Muscle layer of colon (tissue), 2 donors: ENCODE measurements at regions not wholly inside any gene's neighbourhood (a gene's known extent, or its start where the extent isn't known, plus 50 kb on each side); places are given as distances from the start of the nearest gene placed in this dataset.

Experiments used
- H3K27ac ChIP-seq: one replicate; pipeline ENCODE4 v1.7.0; 2013; ENCODE audit warnings: low read depth, mild to moderate bottlenecking, low read length, moderate library complexity
- H3K27me3 ChIP-seq, 2 donors: one replicate each; pipeline ENCODE4 v1.7.0; 2013; ENCODE audit warnings: low read length in 2 of 2, mild to moderate bottlenecking in 2 of 2; ENCODE audit not compliant: insufficient read depth in 2 of 2, control insufficient read depth in 1 of 2
- H3K36me3 ChIP-seq: one replicate; pipeline ENCODE4 v1.7.0; 2013; ENCODE audit warnings: mild to moderate bottlenecking, low read length; ENCODE audit not compliant: insufficient read depth
- H3K4me1 ChIP-seq: one replicate; pipeline ENCODE4 v1.7.0; 2013; ENCODE audit warnings: mild to moderate bottlenecking, low read length; ENCODE audit not compliant: insufficient read depth
- H3K4me3 ChIP-seq, 2 donors: one replicate each; pipeline ENCODE4 v1.7.0; 2013; ENCODE audit warnings: low read length in 2 of 2, low read depth in 1 of 2, mild to moderate bottlenecking in 1 of 2, moderate library complexity in 1 of 2
- H3K9ac ChIP-seq: one replicate; pipeline ENCODE4 v1.7.0; 2013; ENCODE audit warnings: low read length
- H3K9me3 ChIP-seq: one replicate; pipeline ENCODE4 v1.7.0; 2013; ENCODE audit warnings: mild to moderate bottlenecking, low read length
- donor health status: abdominal sarcoma.
- donor health status: Adenocarcinoma of cecum.

DNA sequence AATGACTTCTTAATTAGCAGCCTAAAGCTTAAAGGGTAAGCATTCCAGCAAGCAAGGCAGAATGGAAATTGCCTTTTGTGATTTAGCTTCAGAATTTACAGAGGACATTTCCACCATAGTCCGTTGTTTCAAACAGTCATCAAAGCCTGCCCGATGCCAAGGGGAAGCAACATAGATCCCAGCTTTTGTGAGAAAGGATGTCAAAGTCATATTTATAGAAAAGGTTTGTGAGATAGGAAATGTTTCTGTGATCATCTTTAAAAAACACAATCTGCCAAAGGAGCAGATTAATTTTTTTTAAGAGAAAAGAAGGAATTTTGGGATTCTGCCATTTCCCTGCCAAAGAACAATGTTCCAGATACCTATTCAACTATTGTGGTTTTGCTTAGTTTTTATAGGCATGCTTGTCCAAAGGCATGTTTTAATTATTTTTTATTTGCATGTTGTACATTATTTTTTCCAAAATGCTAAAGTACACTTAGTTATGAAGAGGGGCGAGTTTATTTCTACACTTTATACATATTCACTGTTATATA is 346.9 kb downstream of the ZNF608 start:
- Histone ChIP-seq H3K9ac (no peak overlapping the region), H3K27me3 (no peaks in the 10 kb centered on the region), H3K4me1 (peaks cover 12% of the 10 kb centered on the region), H3K36me3 (no peaks in the 10 kb centered on the region), H3K9me3 (no peaks in the 10 kb centered on the region), H3K27ac (no peak overlapping the region), H3K4me3 (no peak overlapping the region)

DNA sequence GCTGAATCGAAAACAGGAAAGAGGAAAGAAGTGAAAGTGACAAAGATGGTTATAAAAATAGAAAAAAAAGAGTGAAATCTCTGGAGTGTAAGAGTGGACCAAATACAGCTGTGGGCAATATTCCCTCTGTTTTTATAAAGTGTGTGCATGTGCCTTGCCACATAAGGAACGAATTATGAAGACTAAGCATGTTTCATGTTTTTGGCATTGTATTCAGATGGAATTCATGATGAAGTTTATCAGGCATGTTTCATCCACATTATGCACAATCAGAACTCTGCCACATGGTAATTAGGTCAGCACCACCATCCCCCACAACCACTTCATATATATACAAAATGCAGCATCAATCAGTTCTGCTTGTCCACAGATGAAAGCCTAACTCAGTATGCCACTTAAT is 348.0 kb downstream of the ZNF608 start:
- H3K9me3 ChIP-seq: no peaks in the 10 kb centered on the region
- H3K27ac ChIP-seq: no peak overlapping the region
- peaks cover 12% of the 10 kb centered on the region for H3K4me1 ChIP-seq

DNA sequence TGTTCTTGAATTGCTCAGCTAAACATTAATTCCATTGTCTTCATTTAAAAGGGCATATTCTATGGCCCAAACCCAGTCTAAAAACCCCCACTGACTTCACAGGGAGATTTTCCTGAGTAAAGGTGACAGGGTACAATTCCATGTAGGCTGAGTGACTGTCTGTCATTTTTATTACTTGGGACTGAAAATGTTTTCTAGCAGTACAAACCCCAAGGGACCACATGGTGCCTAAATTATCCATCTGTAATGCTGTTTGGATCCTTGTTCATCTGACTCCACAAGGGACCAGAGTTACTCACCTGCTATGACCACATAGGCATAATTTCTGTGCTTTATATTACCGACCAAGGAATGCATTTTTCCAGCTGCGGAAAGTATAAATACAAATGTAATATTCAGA is 349.1 kb downstream of the ZNF608 start:
- Histone ChIP-seq H3K36me3 (no peaks in the 10 kb centered on the region), H3K4me3 (no peak overlapping the region), H3K27me3 (no peaks in the 10 kb centered on the region), H3K9me3 (no peaks in the 10 kb centered on the region), H3K27ac (no peak overlapping the region), H3K4me1 (peaks cover 11% of the 10 kb centered on the region), H3K9ac (no peak overlapping the region)

More for the DNA sequence above, 348.0 kb downstream of the ZNF608 start:
- Histone ChIP-seq H3K36me3 (no peaks in the 10 kb centered on the region), H3K9ac (no peak overlapping the region), H3K4me3 (no peak overlapping the region), H3K27me3 (no peaks in the 10 kb centered on the region)

DNA sequence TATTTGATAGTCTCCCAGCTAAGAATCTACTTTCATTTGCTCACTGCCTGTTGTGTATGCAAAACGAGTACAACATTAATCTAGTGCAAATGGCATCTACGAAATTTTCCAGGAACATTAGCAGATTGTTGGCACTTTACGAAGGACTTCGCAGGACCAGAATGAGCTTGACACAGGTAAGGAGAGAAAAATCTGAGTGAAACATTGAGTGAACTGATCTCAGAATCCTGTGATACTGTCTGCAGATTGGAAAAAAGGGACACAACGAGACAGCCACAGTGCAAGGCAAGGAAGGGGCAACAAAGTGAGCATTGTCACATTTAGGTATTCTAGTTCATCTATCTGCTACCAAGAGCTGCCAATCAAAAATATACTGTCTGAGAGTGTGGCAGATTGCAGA is 350.5 kb downstream of the ZNF608 start:
- Histone ChIP-seq H3K9ac (no peak overlapping the region), H3K9me3 (no peaks in the 10 kb centered on the region), H3K27me3 (no peaks in the 10 kb centered on the region), H3K4me1 (peaks cover 5% of the 10 kb centered on the region), H3K4me3 (no peak overlapping the region), H3K27ac (no peak overlapping the region), H3K36me3 (no peaks in the 10 kb centered on the region)

DNA sequence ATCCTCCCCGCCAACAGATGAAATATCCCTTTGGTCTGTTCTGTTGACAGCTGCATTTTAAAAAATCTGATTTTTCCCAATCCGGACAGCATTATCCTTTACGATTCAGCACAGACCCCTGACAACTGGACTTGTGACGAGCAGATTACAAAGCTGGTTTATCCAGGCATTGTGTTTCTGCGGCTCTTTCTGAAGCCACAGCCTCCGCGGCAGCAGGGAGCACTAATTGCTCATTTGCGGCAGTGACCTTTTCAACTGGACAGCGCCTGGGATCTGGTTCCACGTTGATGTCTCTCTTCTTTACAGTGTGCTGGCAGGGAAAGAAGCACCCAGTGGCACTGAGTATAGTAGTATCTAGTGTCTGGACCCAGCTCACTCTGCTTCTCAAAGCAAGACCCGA is 351.2 kb downstream of the ZNF608 start:
- H3K4me1 ChIP-seq: peaks cover 5% of the 10 kb centered on the region
- no peaks in the 10 kb centered on the region for H3K27me3 ChIP-seq
- H3K9ac ChIP-seq: no peak overlapping the region
- no peaks in the 10 kb centered on the region for H3K9me3 ChIP-seq
- H3K4me3 ChIP-seq: no peak overlapping the region
- no peak overlapping the region for H3K27ac ChIP-seq
- no peaks in the 10 kb centered on the region for H3K36me3 ChIP-seq

DNA sequence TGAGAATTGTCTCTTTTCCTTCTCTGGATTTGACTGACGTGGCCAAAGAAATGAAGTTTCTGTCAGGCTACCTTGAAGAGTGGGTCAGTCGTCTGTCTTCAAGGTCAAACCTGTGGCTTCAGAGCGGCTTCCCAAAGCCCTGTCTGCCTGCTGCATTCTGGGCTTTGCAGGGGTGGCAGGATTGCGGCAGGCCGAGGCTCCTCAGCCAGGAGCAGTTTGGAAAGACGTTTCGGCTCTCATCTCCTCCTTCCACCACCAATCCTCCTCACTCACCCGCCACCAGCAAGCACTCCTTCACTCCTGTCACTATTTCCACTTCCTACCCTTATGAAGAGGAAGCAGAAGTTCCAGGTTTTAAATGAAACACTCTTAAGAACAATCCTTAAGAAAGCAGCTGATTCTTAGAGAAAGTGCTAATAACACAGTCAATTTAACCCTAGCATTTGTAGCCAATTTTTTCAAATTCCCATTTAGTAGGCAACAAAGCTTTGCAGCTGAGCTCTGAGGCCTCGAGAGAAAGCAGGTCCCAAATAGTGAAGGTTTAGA is 351.7 kb downstream of the ZNF608 start:
- no peak overlapping the region for H3K4me3 ChIP-seq
- H3K27me3 ChIP-seq: no peaks in the 10 kb centered on the region
- H3K4me1 ChIP-seq: peaks cover 5% of the 10 kb centered on the region
- H3K9me3 ChIP-seq: no peaks in the 10 kb centered on the region
- no peaks in the 10 kb centered on the region for H3K36me3 ChIP-seq
- H3K9ac ChIP-seq: no peak overlapping the region
- H3K27ac ChIP-seq: no peak overlapping the region

DNA sequence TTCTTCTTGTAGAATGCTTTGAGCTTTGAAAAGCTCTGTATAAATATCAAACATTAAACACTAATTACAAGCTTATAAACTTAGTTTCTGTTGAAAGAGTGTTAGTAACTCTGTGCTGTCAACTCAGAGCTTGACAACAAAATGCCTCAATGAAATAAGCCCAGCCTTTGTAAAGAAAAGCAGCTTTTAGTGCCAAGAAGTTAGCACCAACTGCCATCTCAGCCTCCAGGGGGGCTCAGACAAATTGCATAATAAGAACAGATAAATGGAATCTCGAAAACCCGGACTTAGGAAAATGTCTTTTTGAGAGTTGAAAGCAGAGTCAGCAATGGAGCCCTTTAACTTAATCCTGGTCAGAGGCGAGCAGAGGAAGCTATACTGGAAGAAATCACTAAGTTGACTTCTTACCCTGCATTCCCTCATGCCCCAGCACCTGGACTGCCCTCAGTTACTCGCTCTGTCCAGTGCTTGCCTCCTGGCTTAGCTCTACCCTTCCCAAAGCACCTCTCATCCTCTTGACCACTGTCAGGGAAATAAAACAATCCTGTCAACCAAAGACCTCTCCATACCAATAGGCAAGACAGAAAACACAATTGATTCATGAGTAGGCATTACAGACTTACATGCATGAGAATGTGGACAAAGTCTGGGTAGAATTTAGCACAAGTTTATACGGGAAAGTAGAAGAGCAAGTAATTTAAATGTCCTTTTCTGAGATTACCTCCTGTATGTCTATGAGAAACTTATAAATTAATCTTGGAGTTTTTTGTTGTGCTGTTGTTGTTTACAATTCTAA is 352.7 kb downstream of the ZNF608 start:
- H3K9ac ChIP-seq: no peak overlapping the region
- peaks cover 5% of the 10 kb centered on the region for H3K4me1 ChIP-seq
- no peaks in the 10 kb centered on the region for H3K9me3 ChIP-seq
- no peak overlapping the region for H3K4me3 ChIP-seq
- H3K36me3 ChIP-seq: no peaks in the 10 kb centered on the region
- no peaks in the 10 kb centered on the region for H3K27me3 ChIP-seq
- H3K27ac ChIP-seq: no peak overlapping the region

DNA sequence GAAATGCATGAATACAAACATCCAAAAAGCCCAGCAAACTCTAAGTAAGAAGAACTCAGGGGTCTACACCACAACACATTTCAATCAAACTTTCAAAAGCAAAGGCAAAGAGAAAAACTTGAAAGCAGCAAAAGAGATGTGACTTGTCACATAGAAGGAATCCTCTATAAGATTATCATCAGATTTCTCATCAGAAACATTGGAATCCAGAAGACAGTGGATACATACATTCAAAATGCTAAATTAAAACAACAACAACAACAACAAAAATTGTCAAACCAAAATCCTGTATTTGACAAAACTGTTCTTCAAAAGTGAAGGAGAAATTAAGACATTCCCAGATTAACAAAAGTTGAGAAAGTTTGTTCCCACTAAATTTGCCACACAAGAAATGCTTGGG is 362.7 kb downstream of the ZNF608 start:
- no peaks in the 10 kb centered on the region for H3K9me3 ChIP-seq
- no peaks in the 10 kb centered on the region for H3K36me3 ChIP-seq
- no peaks in the 10 kb centered on the region for H3K27me3 ChIP-seq
- no peak overlapping the region for H3K4me3 ChIP-seq
- H3K9ac ChIP-seq: no peak overlapping the region
- H3K27ac ChIP-seq: no peak overlapping the region
- no peaks in the 10 kb centered on the region for H3K4me1 ChIP-seq

DNA sequence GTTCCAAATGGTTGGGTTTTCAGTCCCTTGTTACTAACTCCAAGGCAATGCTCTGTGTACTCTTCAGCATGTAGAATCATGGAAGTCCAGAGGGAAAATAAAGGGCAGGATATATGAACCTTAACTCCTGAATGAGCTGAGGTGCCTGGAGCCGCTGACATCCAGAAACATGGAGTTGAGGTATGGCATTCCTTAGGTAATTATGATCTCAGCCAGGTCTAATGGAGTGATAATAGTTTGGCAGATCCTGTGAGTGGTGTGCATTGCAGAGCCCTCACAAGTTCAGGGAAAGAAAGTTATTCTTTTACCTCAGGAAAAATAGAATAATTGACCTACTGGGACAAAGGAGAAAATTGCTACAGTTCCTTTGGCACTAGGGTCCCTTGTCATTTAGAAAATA is 369.1 kb downstream of the ZNF608 start:
- Histone ChIP-seq H3K4me3 (no peak overlapping the region), H3K36me3 (no peaks in the 10 kb centered on the region), H3K27ac (no peak overlapping the region), H3K27me3 (no peaks in the 10 kb centered on the region), H3K4me1 (peaks cover 6% of the 10 kb centered on the region), H3K9me3 (no peaks in the 10 kb centered on the region), H3K9ac (no peak overlapping the region)

DNA sequence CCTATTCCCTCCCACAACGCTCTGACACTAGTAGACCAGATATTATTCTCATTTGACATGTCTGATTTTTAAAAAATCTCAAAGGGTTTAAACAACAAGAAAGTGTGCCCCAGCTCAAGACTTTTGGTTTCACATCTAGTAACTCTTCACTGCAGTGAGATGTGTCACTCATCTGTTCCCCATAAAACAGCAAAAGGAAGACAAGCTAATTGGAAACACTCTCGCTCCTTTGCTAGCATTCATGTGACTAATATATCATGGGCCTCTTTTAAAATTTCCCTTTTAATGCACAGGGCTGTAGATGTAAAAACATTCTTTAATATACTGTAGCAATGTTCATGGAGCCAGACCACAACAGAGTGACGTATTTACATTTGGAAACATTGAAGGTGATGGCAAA is 372.6 kb downstream of the ZNF608 start:
- H3K4me3 ChIP-seq: no peak overlapping the region
- H3K9me3 ChIP-seq: no peaks in the 10 kb centered on the region
- no peaks in the 10 kb centered on the region for H3K36me3 ChIP-seq
- H3K27ac ChIP-seq: no peak overlapping the region
- H3K4me1 ChIP-seq: peaks cover 21% of the 10 kb centered on the region
- H3K9ac ChIP-seq: no peak overlapping the region
- H3K27me3 ChIP-seq: no peaks in the 10 kb centered on the region

DNA sequence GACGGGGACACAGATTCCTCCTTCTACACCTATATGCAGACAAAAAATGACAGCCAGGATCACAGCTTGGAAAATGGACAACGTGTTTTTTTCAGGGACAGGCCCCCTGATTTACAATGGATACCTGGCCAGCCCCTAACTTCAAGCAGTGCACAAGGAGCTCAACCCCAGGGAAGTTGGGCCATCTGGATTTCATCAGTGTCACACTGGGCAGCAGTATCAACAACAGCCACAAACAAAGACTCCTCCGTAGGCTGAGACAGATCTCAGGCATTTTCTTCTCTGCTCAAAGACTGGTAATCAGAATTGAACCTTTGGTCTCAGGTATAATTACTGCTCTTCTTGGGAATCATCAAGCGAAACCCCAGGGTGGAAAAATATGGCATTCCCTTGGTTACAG is 374.0 kb downstream of the ZNF608 start:
- no peak overlapping the region for H3K9ac ChIP-seq
- no peaks in the 10 kb centered on the region for H3K9me3 ChIP-seq
- H3K27ac ChIP-seq: no peak overlapping the region
- no peaks in the 10 kb centered on the region for H3K36me3 ChIP-seq
- H3K4me3 ChIP-seq: no peak overlapping the region
- H3K4me1 ChIP-seq: peaks cover 21% of the 10 kb centered on the region
- no peaks in the 10 kb centered on the region for H3K27me3 ChIP-seq
